Inferior parietal cortex (tissue), 1 donor: ENCODE measurements at regions not wholly inside any gene's neighbourhood (a gene's known extent, or its start where the extent isn't known, plus 50 kb on each side); places are given as distances from the start of the nearest gene placed in this dataset.
A peak's percentile ranks its signal among the peaks of the same experiment; 100 is the strongest.

Source experiments
- DNase-seq: peaks from one replicate; pipeline ENCODE4 v3.0.0-alpha.2; 2016; ENCODE audit errors: extremely low spot score

GRCh38 chr10:4344492-4344994 lies 481.5 kb upstream of the AKR1E2 start:
- peak; percentile 77 for DNase-seq

DNA sequence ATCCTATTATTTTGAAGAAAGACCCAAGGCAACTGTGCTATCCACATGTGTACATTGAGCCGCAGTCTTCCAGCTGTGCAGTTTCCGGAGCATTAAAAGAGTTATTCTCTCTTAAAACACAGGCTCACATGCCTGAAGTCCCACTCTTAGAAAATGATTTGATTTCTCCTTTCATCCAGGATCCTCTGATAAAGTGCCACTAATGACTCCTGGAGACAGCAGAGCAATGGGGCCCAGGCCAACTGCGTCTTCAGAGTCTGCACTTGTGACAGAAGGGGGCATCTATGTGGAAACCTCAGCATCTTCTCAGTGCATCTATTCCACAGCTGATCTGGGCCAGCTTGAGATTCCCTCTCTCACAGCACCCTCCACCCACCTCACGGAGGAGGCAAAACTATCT lies 482.1 kb upstream of the AKR1E2 start:
- no peak for DNase-seq

GRCh38 chr10:4343091-4343490 lies 482.9 kb upstream of the AKR1E2 start:
- DNase-seq = no peak

- no peak for DNase-seq
Measured at GRCh38 chr10:4338768-4339167, 487.2 kb upstream of the AKR1E2 start.

DNA sequence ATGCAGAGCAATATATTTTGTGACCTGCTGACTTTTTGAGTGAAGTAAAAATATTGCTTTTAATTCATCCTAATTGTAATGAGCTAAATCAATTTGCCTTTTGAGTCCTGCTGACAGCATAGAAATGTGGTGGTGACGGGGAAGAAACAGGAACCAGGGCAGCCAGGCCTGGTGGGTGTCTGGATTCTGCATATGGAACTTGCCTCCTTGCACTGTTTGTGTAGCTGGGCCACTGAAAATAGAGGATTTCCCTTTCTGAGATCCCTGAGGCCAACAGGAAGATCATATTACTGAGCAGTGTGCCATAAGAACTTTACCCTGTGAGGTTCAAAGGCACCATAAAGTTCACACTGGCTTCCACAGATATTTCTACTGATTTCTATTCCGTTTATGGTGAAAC lies 488.4 kb upstream of the AKR1E2 start:
- no peak for DNase-seq

DNA sequence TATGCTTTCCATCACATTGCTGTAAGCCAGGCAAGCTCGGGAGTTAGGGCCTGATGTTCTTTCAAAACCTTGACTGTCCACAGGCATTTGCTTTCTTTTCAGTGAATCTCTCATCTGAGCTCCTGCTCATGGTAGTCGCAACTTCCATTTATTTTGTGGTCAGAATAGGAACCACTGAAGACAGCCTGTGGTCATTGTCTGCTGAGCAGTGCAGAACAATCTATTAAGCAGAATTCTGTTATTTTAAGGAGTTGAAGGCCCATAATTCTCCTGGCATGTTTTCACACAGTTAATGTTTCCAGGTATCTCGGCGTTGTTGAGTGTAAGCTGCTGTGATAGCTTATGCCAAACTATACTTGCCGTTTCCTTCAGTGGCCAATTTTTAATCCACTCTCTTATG lies 491.1 kb upstream of the AKR1E2 start:
- DNase-seq = no peak

DNA sequence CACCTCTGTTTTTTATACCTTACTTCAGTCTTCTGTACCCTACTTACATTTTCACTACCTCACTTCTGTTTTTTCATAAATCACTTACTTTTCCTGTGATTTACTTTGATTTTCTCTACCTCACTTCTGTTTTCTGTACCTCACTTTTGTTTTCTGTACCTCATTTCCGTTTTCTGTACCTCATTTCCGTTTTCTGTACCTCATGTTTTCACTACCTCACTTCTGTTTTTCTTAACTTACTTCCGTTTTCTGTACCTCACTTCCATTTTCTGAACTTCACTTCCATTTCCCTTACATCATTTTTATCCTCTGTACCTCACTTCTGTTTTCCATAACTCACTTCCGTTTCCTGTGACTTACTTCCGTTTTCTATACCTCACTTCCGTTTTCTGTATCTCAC lies 492.0 kb upstream of the AKR1E2 start:
- DNase-seq = no peak

DNA sequence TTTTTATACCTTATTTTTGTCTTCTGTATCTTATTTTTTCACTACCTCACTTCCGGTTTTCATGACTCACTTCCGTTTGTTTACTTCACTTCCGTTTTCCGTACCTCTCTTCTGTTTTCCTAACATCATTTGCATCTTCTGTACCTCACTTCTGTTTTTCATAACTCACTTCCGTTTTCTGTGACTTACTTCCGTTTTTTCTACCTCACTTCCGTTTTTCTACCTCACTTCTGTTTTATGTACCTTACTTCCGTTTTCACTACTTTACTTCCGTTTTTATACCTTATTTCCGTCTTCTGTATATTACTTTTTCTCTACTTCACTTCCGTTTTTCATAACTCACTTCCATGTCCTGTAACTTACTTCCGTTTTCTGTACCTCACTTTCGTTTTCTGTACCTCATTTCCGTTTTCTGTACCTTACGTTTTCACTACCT lies 492.5 kb upstream of the AKR1E2 start:
- DNase-seq = no peak

- no peak for DNase-seq
Measured at GRCh38 chr10:4332764-4333458, 493.1 kb upstream of the AKR1E2 start.

- no peak for DNase-seq
Measured at GRCh38 chr10:4331150-4331549, 494.9 kb upstream of the AKR1E2 start.

- DNase-seq = no peak
Measured at GRCh38 chr10:4330636-4331035, 495.4 kb upstream of the AKR1E2 start.

GRCh38 chr10:4329225-4329624 lies 496.8 kb upstream of the AKR1E2 start:
- DNase-seq = no peak

GRCh38 chr10:4326647-4327046 lies 499.4 kb upstream of the AKR1E2 start:
- no peak for DNase-seq

- DNase-seq = no peak
Measured at GRCh38 chr10:4319870-4320367, 506.1 kb upstream of the AKR1E2 start.

DNA sequence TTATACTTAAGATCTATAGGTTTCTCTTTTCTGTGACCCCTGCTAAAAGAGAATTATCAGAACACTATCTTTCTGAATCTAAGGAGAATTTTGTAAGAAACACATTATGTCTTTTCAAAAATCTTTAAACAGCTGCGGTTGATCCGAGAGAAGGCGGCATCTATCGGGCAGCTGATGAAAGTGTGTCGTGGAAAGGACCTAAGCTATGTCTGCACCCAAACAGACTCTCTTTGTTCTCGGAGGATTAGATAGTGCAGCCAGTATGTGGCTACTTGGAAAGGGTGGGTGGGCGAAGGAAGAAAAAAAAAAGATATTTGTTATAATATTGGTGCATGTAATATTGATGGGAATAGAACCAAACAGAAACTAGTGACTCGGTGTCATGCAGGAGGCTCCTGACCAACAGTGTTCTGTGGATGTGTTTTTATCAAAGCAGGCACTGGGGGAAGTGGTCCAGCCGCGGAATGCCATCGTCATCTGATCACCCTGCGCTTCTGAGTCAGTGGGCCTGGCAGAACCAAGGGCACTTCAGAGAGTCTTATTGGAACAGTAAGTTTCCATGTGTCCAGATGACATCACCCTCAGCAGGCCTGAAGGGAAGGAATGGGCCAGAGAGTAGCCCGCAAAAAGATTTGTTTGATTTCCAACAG lies 509.7 kb upstream of the AKR1E2 start:
- DNase-seq = peak; percentile 39

DNA sequence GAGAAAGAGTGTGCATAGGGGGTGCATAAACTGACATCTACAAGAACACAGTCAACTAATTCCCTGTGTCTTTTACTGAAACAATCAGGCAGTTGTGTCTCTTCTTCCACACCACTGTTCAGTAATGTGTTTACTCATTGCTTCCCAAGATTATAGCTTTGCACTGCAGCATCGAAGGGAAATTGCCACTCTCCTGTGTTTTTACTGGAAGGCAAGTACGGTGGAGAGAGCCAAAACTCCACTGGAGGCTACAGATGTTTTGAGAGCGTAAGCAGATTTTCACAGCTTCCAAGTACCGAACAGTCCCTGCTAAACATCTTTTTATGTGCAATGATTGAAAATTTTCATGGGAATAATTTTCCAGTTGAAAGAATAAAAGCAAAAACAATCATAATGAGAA lies 510.5 kb upstream of the AKR1E2 start:
- DNase-seq = peak; percentile 11

DNA sequence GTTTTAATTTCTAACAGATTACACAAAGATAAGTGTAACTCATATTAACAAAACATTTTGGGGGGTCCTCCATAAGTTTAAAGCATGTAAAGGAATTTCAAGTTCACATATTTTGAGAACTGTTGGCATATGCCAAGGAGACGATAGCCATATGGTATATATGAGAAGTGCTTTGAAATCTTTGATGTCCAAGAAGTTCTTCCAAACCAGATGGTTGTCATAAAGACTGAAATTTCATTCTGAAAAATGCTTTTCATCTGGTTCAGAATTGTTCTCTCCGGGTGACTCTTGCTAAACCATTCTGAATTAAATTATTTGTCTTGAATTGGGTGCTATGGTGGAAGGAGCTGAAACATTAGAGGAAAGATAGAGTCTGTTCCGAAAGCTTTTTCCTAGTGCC lies 513.0 kb upstream of the AKR1E2 start:
- DNase-seq = no peak

GRCh38 chr10:4312051-4312835 lies 513.8 kb upstream of the AKR1E2 start:
- DNase-seq = no peak

DNA sequence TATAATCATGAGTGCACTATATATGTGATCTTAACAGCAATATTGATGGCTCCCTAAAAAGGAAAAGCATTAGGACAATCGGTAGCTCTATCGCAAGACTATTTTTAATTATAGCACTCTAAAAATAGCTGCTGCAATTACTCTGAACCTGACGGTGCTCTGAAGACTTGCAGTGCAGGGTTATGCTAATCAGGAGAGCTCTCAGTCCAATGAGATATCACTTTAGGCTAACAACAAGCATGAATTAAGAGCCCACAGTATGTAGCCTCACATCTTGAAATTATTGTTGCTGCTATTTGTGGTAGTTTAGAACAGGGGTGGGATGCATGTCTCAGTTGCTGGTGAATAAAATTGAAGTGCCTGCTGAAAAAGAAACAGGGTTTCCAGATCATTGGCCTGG lies 515.8 kb upstream of the AKR1E2 start:
- DNase-seq = no peak

GRCh38 chr10:4307910-4308309 lies 518.1 kb upstream of the AKR1E2 start:
- DNase-seq = no peak

GRCh38 chr10:4306871-4307270 lies 519.1 kb upstream of the AKR1E2 start:
- DNase-seq = no peak

DNA sequence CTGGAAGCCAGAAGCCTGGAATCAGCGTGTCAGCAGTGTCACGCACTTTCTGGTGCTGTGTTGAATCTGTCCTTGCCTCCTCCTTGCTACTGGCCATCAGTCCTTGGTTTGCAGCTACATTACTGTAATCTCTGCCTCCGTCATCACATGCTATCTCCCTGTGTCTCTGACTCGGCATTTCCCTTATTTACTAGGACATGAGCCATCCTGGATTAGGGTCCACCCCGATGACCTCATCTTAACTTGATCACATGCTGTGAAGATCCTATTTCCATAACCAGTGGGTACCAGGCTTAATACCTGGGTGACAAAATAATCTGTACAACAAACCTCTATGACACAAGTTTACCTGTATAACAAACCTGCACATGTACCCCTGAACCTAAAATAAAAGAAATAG lies 518.0 kb upstream of the KLF6 start:
- DNase-seq = no peak
